H9 (cell line): ENCODE measurements at regions not wholly inside any gene's neighbourhood (a gene's known extent, or its start where the extent isn't known, plus 50 kb on each side); places are given as distances from the start of the nearest gene placed in this dataset.

Source experiments
- DNase-seq: peaks from one replicate; pipeline ENCODE4 v3.0.0-alpha.2; 2017
- H2AFZ ChIP-seq: one replicate; pipeline ENCODE4 v1.6.1; 2013; ENCODE audit warnings: mild to moderate bottlenecking, low read length, control low read depth, moderate library complexity
- H2AK5ac ChIP-seq: 2 replicates; pipeline ENCODE4 v1.6.1; 2013; ENCODE audit warnings: low read length, control low read depth, mixed read lengths; ENCODE audit not compliant: insufficient read length
- H2BK120ac ChIP-seq: one replicate; pipeline ENCODE4 v1.6.1; 2013; ENCODE audit warnings: low read depth, mild to moderate bottlenecking, low read length, control low read depth, inconsistent platforms; ENCODE audit not compliant: poor library complexity, severe bottlenecking
- H2BK12ac ChIP-seq: 2 replicates; pipeline ENCODE4 v1.6.1; 2013; ENCODE audit warnings: low read length, control low read depth, mixed read lengths, low read depth; ENCODE audit not compliant: insufficient read length
- H2BK15ac ChIP-seq: 2 replicates; pipeline ENCODE4 v1.6.1; 2013; ENCODE audit warnings: low read depth, low read length, control low read depth
- H2BK20ac ChIP-seq: one replicate; pipeline ENCODE4 v1.6.1; 2013; ENCODE audit warnings: low read depth, mild to moderate bottlenecking, low read length, control low read depth, inconsistent platforms; ENCODE audit not compliant: poor library complexity, severe bottlenecking
- H2BK5ac ChIP-seq: 2 replicates; pipeline ENCODE4 v1.6.1; 2013; ENCODE audit warnings: low read length, control low read depth, mixed read lengths; ENCODE audit not compliant: insufficient read length
- H3K14ac ChIP-seq: 2 replicates; pipeline ENCODE4 v1.6.1; 2013; ENCODE audit warnings: low read length, control low read depth; ENCODE audit not compliant: insufficient read depth
- H3K18ac ChIP-seq: 2 replicates; pipeline ENCODE4 v1.6.1; 2013; ENCODE audit warnings: low read depth, mild to moderate bottlenecking, mixed read lengths, low read length, control low read depth; ENCODE audit not compliant: insufficient read length
- H3K23ac ChIP-seq: 2 replicates; pipeline ENCODE4 v1.6.1; 2013; ENCODE audit warnings: low read length, control low read depth, mixed read lengths, low read depth; ENCODE audit not compliant: insufficient read length
- H3K23me2 ChIP-seq: 2 replicates; pipeline ENCODE4 v1.6.1; 2013; ENCODE audit warnings: low read depth, mild to moderate bottlenecking, mixed read lengths, low read length, control low read depth; ENCODE audit not compliant: insufficient read length, poor library complexity, severe bottlenecking
- H3K27ac ChIP-seq: 2 replicates; pipeline ENCODE4 v1.5.1; 2013; ENCODE audit warnings: low read length, control low read depth, mixed read lengths, low read depth; ENCODE audit not compliant: insufficient read length
- H3K27me3 ChIP-seq: 2 replicates; pipeline ENCODE4 v1.6.1; 2013; ENCODE audit warnings: low read length, control low read depth, inconsistent platforms; ENCODE audit not compliant: insufficient read depth
- H3K4ac ChIP-seq: 2 replicates; pipeline ENCODE4 v1.6.1; 2013; ENCODE audit warnings: low read depth, mild to moderate bottlenecking, control low read depth, inconsistent platforms, low read length, moderate library complexity
- H3K4me1 ChIP-seq: 2 replicates; pipeline ENCODE4 v1.6.1; 2013; ENCODE audit warnings: low read length, control low read depth, inconsistent platforms; ENCODE audit not compliant: insufficient read depth
- H3K4me2 ChIP-seq: 2 replicates; pipeline ENCODE4 v1.6.1; 2013; ENCODE audit warnings: low read length, control low read depth, mixed read lengths; ENCODE audit not compliant: insufficient read length, insufficient read depth
- H3K56ac ChIP-seq: 2 replicates; pipeline ENCODE4 v1.6.1; 2013; ENCODE audit warnings: low read depth, mild to moderate bottlenecking, mixed read lengths, low read length, control low read depth; ENCODE audit not compliant: insufficient read length
- H3K79me1 ChIP-seq: 2 replicates; pipeline ENCODE4 v1.6.1; 2013; ENCODE audit warnings: low read depth, mild to moderate bottlenecking, moderate library complexity, low read length, control low read depth, inconsistent platforms; ENCODE audit not compliant: insufficient read depth, poor library complexity, severe bottlenecking
- H3K79me2 ChIP-seq: 2 replicates; pipeline ENCODE4 v1.6.1; 2013; ENCODE audit warnings: low read length, control low read depth, inconsistent platforms; ENCODE audit not compliant: insufficient read depth
- H3K9ac ChIP-seq: 2 replicates; pipeline ENCODE4 v1.6.1; 2013; ENCODE audit warnings: low read length, control low read depth, mixed read lengths; ENCODE audit not compliant: insufficient read length; ENCODE audit errors: extremely low read depth
- H3K9me3 ChIP-seq: one replicate; pipeline ENCODE4 v1.6.1; 2013; ENCODE audit warnings: low read depth, low read length, inconsistent platforms; ENCODE audit not compliant: control insufficient read depth
- H3T11ph ChIP-seq: one replicate; pipeline ENCODE4 v1.6.1; 2013; ENCODE audit warnings: mild to moderate bottlenecking, low read length, control low read depth, inconsistent platforms
- H4K20me1 ChIP-seq: one replicate; pipeline ENCODE4 v1.6.1; 2013; ENCODE audit not compliant: control insufficient read depth, insufficient read length, insufficient read depth
- H4K5ac ChIP-seq: 2 replicates; pipeline ENCODE4 v1.6.1; 2013; ENCODE audit warnings: low read depth, mild to moderate bottlenecking, mixed read lengths, low read length, control low read depth; ENCODE audit not compliant: insufficient read length
- H4K8ac ChIP-seq: replicated peaks from 2 replicates; pipeline ENCODE4 v1.6.1; 2013; ENCODE audit warnings: low read length, control low read depth, mixed read lengths, low read depth; ENCODE audit not compliant: insufficient read length
- H4K91ac ChIP-seq: 2 replicates; pipeline ENCODE4 v1.6.1; 2013; ENCODE audit warnings: low read depth, mild to moderate bottlenecking, moderate library complexity, mixed read lengths, low read length, control low read depth; ENCODE audit not compliant: insufficient read length
- H3K27ac Mint-ChIP-seq, 3 experiments: 2 replicates in 2 of 3; 3 replicates in 1 of 3; pipeline ENCODE4 v1.8.0; 2020 to 2021; ENCODE audit warnings: mixed read lengths in 3 of 3, mild to moderate bottlenecking in 1 of 3, moderate library complexity in 1 of 3
- H3K27me3 Mint-ChIP-seq: 2 replicates; pipeline ENCODE4 v1.8.0; 2021; ENCODE audit warnings: low read depth, mild to moderate bottlenecking, moderate library complexity, mixed read lengths
- H3K36me3 Mint-ChIP-seq, 3 experiments: 2 replicates in 2 of 3; 3 replicates in 1 of 3; pipeline ENCODE4 v1.8.0; 2020 to 2021; ENCODE audit warnings: low read depth in 3 of 3, mixed read lengths in 3 of 3; ENCODE audit not compliant: insufficient read depth in 1 of 3
- H3K4me1 Mint-ChIP-seq, 2 experiments: 2 replicates each; pipeline ENCODE4 v1.8.0; 2020; ENCODE audit warnings: mixed read lengths in 2 of 2
- H3K4me3 Mint-ChIP-seq, 2 experiments: 2 replicates in 1 of 2; 3 replicates in 1 of 2; pipeline ENCODE4 v1.8.0; 2020 to 2021; ENCODE audit warnings: mild to moderate bottlenecking in 2 of 2, mixed read lengths in 2 of 2, moderate library complexity in 1 of 2
- H3K9me3 Mint-ChIP-seq, 2 experiments: 2 replicates in 1 of 2; 3 replicates in 1 of 2; pipeline ENCODE4 v1.8.0; 2020; ENCODE audit warnings: mild to moderate bottlenecking in 2 of 2, mixed read lengths in 2 of 2, moderate library complexity in 1 of 2
- TF ChIP-seq, protein P1 (sequence below): fragments of 200-600 bp; sonication (generic); conservative IDR thresholded peaks from 3 replicates; pipeline ENCODE4 v1.8.0; 2021; ENCODE audit warnings: antibody characterized with exemption, mild to moderate bottlenecking

DNA sequence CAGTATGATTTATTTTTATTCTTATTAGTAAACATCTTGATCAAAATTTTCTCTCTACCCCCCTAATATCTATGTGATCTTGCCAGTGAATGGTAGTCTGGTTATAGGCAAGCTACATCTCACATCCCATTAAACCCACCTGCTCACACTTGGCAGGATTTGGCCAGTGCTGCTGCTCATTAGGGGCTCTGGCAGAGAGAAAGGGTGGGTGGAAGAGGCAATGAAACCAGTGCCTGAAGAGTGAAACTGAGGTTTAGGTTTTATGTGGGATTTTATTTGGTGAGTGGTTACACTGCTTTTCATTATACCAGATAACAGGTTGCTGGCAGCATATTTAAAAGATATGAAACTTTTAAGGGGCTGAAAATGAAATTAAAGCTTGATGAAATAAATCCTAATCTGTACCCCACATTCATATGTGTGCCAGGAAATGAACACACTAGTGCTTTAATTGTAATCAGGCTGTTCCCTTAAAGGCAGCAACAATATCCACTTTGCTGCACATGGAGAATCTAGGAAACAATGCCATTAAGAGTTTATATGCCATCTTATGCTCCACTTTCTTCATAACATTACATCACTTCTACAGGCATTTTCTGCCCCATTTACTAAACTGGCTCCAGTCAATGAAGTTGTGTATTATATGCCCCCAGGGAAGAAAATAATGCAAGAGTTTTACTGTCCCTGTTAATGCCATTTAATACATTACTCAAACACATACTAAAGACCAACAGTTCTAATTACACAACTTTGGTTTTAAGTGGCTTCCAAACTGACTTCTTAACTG is 688.7 kb downstream of the MECOM start:
- Histone ChIP-seq H2AK5ac (no peak overlapping the region), H3K9me3 (no peaks in the 10 kb centered on the region), H3K23me2 (no peaks in the 10 kb centered on the region), H4K8ac (no peak overlapping the region), H2BK5ac (no peak overlapping the region), H3K4ac (no peak overlapping the region), H3K79me1 (no peaks in the 10 kb centered on the region), H2BK120ac (no peak overlapping the region), H3K18ac (no peak overlapping the region), H2BK12ac (no peak overlapping the region), H3K23ac (no peak overlapping the region), H3K27me3 (no peaks in the 10 kb centered on the region), H3K4me2 (no peak overlapping the region), H2BK15ac (no peak overlapping the region), H3K79me2 (no peaks in the 10 kb centered on the region), H3K27ac (no peak overlapping the region), H2BK20ac (no peak overlapping the region), H2AFZ (no peak overlapping the region), H3K14ac (no peak overlapping the region), H3K9ac (no peak overlapping the region), H4K5ac (no peak overlapping the region), H4K20me1 (no peaks in the 10 kb centered on the region), H3T11ph (no peak overlapping the region), H4K91ac (no peak overlapping the region), H3K56ac (no peak overlapping the region), H3K4me1 (no peaks in the 10 kb centered on the region)
- Mint-ChIP-seq H3K4me3 (no peak overlapping the region), H3K27me3 (no peaks in the 10 kb centered on the region), H3K27ac (no peak overlapping the region), H3K9me3 (no peaks in the 10 kb centered on the region), H3K36me3 (no peaks in the 10 kb centered on the region), H3K4me1 (peaks cover 0 to 8% of the 10 kb centered on the region in 2 experiments; a peak in 2 of 4 replicates)
- no peak for DNase-seq
- TF ChIP-seq, protein P1, sequence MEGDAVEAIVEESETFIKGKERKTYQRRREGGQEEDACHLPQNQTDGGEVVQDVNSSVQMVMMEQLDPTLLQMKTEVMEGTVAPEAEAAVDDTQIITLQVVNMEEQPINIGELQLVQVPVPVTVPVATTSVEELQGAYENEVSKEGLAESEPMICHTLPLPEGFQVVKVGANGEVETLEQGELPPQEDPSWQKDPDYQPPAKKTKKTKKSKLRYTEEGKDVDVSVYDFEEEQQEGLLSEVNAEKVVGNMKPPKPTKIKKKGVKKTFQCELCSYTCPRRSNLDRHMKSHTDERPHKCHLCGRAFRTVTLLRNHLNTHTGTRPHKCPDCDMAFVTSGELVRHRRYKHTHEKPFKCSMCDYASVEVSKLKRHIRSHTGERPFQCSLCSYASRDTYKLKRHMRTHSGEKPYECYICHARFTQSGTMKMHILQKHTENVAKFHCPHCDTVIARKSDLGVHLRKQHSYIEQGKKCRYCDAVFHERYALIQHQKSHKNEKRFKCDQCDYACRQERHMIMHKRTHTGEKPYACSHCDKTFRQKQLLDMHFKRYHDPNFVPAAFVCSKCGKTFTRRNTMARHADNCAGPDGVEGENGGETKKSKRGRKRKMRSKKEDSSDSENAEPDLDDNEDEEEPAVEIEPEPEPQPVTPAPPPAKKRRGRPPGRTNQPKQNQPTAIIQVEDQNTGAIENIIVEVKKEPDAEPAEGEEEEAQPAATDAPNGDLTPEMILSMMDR: no peak
